HCT116 (cell line): ENCODE measurements at regions not wholly inside any gene's neighbourhood (a gene's known extent, or its start where the extent isn't known, plus 50 kb on each side); places are given as distances from the start of the nearest gene placed in this dataset.

Experiments
- SP1 ChIP-seq: IDR thresholded peaks from 2 replicates; pipeline ENCODE4 v1.6.1; 2012; ENCODE audit warnings: low read depth
- TF ChIP-seq, protein P1 (sequence below), 3 experiments: fragments of 200-600 bp in 1 of 3; sonication (generic) in 1 of 3; IDR thresholded peaks in 2 of 3; conservative IDR thresholded peaks in 1 of 3; 2 replicates each; pipeline ENCODE4 v1.5.1; 2012 to 2017; ENCODE audit warnings: low read depth in 2 of 3, low read length in 2 of 3, antibody characterized with exemption in 1 of 3, borderline replicate concordance in 1 of 3, control low read depth in 1 of 3, mild to moderate bottlenecking in 1 of 3, mixed read lengths in 1 of 3, mixed run types in 1 of 3, moderate library complexity in 1 of 3; ENCODE audit not compliant: insufficient read depth in 1 of 3

DNA sequence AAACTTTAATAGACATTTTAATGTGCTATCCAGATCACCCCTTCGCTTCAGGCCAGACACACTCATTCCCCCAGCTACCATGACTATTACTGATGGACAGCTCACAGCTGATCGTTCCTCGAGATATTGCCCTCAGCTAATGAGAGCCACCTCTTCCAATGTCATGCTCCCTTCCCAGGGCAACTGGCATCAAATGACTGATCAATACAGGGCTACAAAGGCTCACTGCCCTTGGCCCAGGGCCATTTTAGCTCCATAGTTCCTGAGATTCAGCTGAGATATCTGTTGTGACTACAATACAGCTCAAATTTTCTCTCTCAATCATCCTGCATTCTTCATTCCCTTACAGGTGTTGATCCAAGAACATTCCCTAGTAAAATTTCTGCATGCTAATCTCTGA, 104.5 kb upstream of the PKN2 start:
- TF ChIP-seq, protein P1, sequence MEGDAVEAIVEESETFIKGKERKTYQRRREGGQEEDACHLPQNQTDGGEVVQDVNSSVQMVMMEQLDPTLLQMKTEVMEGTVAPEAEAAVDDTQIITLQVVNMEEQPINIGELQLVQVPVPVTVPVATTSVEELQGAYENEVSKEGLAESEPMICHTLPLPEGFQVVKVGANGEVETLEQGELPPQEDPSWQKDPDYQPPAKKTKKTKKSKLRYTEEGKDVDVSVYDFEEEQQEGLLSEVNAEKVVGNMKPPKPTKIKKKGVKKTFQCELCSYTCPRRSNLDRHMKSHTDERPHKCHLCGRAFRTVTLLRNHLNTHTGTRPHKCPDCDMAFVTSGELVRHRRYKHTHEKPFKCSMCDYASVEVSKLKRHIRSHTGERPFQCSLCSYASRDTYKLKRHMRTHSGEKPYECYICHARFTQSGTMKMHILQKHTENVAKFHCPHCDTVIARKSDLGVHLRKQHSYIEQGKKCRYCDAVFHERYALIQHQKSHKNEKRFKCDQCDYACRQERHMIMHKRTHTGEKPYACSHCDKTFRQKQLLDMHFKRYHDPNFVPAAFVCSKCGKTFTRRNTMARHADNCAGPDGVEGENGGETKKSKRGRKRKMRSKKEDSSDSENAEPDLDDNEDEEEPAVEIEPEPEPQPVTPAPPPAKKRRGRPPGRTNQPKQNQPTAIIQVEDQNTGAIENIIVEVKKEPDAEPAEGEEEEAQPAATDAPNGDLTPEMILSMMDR (IDR thresholded peaks at IDR 0.05 in 2 of 3, conservative IDR thresholded peaks at IDR 0.05 in 1 of 3; ENCODE audit: borderline replicate concordance in 1 of 3, insufficient read depth in 1 of 3, low read depth in 2 of 3, low read length in 2 of 3) = no peak
- TF ChIP-seq SP1 = no peak
